ENCODE measurements at regions not wholly inside any gene's neighbourhood (a gene's known extent, or its start where the extent isn't known, plus 50 kb on each side); places are given as distances from the start of the nearest gene placed in this dataset.

DNA sequence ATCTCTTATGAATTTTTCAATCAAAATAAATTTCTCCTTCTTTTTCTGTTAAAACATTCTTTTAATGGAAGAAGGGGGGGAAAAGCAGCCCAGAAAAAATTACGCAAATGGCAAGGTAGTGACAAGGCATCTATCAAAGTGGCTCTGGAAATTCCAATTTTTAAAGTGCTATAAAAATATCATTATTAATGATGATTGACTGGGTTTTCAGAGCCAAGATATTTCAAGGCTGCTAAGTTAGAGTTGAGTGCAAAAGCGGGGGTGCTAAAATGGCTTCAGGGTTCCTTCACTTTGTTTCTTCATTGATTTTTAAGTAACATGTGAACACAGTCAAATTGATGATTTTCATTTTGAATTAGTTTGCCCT, 171.6 kb upstream of the CITED2 start:
- TF ChIP-seq, protein P1, sequence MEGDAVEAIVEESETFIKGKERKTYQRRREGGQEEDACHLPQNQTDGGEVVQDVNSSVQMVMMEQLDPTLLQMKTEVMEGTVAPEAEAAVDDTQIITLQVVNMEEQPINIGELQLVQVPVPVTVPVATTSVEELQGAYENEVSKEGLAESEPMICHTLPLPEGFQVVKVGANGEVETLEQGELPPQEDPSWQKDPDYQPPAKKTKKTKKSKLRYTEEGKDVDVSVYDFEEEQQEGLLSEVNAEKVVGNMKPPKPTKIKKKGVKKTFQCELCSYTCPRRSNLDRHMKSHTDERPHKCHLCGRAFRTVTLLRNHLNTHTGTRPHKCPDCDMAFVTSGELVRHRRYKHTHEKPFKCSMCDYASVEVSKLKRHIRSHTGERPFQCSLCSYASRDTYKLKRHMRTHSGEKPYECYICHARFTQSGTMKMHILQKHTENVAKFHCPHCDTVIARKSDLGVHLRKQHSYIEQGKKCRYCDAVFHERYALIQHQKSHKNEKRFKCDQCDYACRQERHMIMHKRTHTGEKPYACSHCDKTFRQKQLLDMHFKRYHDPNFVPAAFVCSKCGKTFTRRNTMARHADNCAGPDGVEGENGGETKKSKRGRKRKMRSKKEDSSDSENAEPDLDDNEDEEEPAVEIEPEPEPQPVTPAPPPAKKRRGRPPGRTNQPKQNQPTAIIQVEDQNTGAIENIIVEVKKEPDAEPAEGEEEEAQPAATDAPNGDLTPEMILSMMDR (IDR thresholded peaks at IDR 0.05): no peak
- TF ChIP-seq POLR2A (IDR thresholded peaks at IDR 0.05): no peak
